Mesothelial cell of epicardium (in vitro differentiated cells): ENCODE measurements at regions not wholly inside any gene's neighbourhood (a gene's known extent, or its start where the extent isn't known, plus 50 kb on each side); places are given as distances from the start of the nearest gene placed in this dataset.
"Not testable (repeated sequence)": the region's sequence is repeated elsewhere in the genome, so short reads cannot be mapped to it uniquely, and the experiment has no call there.

ENCODE experiments used
- DNase-seq, 2 experiments: peaks; one replicate each; pipeline ENCODE4 v3.0.0; 2021; ENCODE audit warnings: low spot score in 2 of 2; ENCODE audit not compliant: unreplicated experiment in 2 of 2
- H3K27ac Mint-ChIP-seq: 2 replicates; pipeline ENCODE4 v1.8.0; 2021; ENCODE audit warnings: mixed read lengths
- H3K27me3 Mint-ChIP-seq: 2 replicates; pipeline ENCODE4 v1.8.0; 2021; ENCODE audit warnings: low read depth, mixed read lengths
- H3K36me3 Mint-ChIP-seq: 2 replicates; pipeline ENCODE4 v1.8.0; 2021; ENCODE audit warnings: mixed read lengths
- H3K4me1 Mint-ChIP-seq: 2 replicates; pipeline ENCODE4 v1.8.0; 2021; ENCODE audit warnings: mixed read lengths
- H3K4me3 Mint-ChIP-seq: 2 replicates; pipeline ENCODE4 v1.8.0; 2021; ENCODE audit warnings: mild to moderate bottlenecking, moderate library complexity, mixed read lengths
- H3K9me3 Mint-ChIP-seq: 2 replicates; pipeline ENCODE4 v1.8.0; 2021; ENCODE audit warnings: mixed read lengths
- TF ChIP-seq, protein P1 (sequence below): fragments of 200-600 bp; sonication (generic); IDR thresholded peaks from one replicate; pipeline ENCODE4 v1.5.0; 2021; ENCODE audit warnings: antibody characterized with exemption; ENCODE audit not compliant: unreplicated experiment

- no peak for DNase-seq
- TF ChIP-seq, protein P1, sequence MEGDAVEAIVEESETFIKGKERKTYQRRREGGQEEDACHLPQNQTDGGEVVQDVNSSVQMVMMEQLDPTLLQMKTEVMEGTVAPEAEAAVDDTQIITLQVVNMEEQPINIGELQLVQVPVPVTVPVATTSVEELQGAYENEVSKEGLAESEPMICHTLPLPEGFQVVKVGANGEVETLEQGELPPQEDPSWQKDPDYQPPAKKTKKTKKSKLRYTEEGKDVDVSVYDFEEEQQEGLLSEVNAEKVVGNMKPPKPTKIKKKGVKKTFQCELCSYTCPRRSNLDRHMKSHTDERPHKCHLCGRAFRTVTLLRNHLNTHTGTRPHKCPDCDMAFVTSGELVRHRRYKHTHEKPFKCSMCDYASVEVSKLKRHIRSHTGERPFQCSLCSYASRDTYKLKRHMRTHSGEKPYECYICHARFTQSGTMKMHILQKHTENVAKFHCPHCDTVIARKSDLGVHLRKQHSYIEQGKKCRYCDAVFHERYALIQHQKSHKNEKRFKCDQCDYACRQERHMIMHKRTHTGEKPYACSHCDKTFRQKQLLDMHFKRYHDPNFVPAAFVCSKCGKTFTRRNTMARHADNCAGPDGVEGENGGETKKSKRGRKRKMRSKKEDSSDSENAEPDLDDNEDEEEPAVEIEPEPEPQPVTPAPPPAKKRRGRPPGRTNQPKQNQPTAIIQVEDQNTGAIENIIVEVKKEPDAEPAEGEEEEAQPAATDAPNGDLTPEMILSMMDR, result no peak
- Mint-ChIP-seq H3K4me3 (no peak overlapping the region), H3K27ac (no peak overlapping the region), H3K27me3 (no peaks in the 10 kb centered on the region), H3K4me1 (no peaks in the 10 kb centered on the region), H3K9me3 (peaks cover 2% of the 10 kb centered on the region), H3K36me3 (no peaks in the 10 kb centered on the region)
These were observed 714.9 kb downstream of the GRXCR1 start for GRCh38 chr4:43607400-43607799.

DNA sequence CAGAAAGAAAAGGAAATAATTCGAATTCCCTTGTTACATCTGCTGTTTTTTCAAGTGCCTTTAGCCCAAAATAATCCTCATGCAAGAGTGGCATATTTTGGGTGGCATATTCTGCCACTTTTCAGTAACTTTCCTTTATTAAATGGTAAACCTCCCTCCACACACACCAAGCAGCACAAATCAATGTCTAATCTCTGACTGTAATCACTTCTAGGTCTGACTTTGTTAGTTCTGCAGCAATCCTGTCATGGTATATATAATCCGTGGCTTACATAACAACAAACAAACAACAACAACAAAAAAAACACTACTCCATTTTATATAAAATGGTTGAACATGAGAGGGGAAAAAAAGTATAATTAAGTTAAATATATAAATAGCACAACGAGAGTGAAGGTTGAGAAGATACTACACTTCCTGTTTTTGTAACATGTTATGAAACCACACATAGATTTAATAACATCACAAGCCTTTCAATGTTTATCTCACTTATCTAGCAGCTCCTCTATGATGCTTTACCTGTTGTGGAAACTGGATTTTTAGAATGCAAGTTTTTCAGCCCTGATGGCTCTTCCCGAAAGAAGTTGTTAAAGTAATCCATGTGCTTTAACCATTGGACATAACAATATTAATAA is 715.4 kb downstream of the GRXCR1 start:
- Mint-ChIP-seq H3K4me3 (no peak overlapping the region), H3K36me3 (no peaks in the 10 kb centered on the region), H3K4me1 (no peaks in the 10 kb centered on the region), H3K27me3 (no peaks in the 10 kb centered on the region), H3K9me3 (peaks cover 2% of the 10 kb centered on the region), H3K27ac (no peak overlapping the region)
- DNase-seq, result no peak
- TF ChIP-seq, protein P1, result no peak

DNA sequence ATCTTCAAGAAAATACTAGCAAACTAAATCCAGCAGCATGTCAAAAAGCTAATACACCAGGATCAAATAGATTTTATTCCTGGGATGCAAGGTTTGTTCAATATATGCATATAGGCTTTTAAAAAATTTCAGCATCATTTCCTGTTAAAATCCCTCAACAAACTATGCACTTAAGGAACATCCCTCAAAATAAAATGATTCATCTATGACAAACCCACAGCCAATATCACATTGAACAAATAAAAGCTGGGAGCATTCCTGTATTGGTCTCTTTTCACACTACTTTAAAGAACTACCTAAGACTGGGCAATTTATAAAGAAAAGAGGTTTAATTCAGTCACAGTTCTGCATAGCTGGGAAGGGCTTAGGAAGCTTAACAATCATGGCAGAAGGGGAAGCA is 726.7 kb downstream of the GRXCR1 start:
- Mint-ChIP-seq H3K4me3 (no peak overlapping the region), H3K4me1 (no peaks in the 10 kb centered on the region), H3K27ac (no peak overlapping the region), H3K9me3 (peaks cover 53% of the 10 kb centered on the region), H3K36me3 (no peaks in the 10 kb centered on the region), H3K27me3 (no peaks in the 10 kb centered on the region)
- TF ChIP-seq, protein P1, result no peak
- DNase-seq, result no peak

GRCh38 chr4:43637893-43638292 is 745.4 kb downstream of the GRXCR1 start:
- not testable (repeated sequence) for H3K4me1 Mint-ChIP-seq, H3K36me3 Mint-ChIP-seq, DNase-seq, H3K27ac Mint-ChIP-seq, H3K4me3 Mint-ChIP-seq, H3K27me3 Mint-ChIP-seq
- peaks cover 55% of the 10 kb centered on the region for H3K9me3 Mint-ChIP-seq

DNA sequence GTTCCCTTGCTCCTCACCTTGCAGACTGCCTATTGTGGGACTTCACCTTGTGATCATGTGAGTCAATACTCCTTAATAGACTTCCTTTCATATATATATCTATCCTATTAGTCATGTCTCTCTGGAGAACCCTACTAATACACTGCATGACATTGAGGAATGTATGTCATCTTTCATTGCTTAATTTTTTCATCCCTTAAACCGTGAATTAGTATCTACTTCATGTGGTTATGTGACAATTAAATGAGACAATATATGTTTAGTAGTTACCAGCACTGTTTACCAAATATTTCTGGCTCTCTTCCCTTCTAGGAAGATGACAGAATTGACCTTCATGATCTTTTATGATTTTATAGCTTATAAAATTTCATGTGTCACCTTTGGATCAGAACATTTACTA is 759.5 kb downstream of the GRXCR1 start:
- DNase-seq, result no peak
- Mint-ChIP-seq H3K9me3 (peaks cover 35% of the 10 kb centered on the region), H3K36me3 (no peaks in the 10 kb centered on the region), H3K27me3 (no peaks in the 10 kb centered on the region), H3K4me3 (no peak overlapping the region), H3K27ac (no peak overlapping the region), H3K4me1 (peaks cover 3% of the 10 kb centered on the region)
- TF ChIP-seq, protein P1, result no peak

DNA sequence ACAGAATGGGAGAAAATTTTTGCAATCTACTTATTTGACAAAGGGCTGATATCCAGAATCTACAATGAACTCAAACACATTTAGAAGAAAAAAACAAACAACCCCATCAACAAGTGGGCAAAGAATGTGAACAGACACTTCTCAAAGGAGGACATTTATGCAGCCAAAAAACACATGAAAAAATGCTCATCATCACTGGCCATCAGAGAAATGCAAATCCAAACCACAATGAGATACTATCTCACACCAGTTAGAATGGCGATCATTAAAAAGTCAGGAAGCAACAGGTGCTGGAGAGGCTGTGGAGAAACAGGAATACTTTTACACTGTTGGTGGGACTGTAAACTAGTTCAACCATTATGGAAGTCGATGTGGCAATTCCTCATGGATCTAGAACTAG is 767.0 kb downstream of the GRXCR1 start:
- not testable (repeated sequence) for H3K27ac Mint-ChIP-seq, H3K4me3 Mint-ChIP-seq, H3K27me3 Mint-ChIP-seq, H3K36me3 Mint-ChIP-seq, H3K4me1 Mint-ChIP-seq, DNase-seq
- peaks cover 23% of the 10 kb centered on the region for H3K9me3 Mint-ChIP-seq

GRCh38 chr4:43672265-43672885 is 776.2 kb downstream of the KCTD8 start:
- not testable (repeated sequence) for H3K4me3 Mint-ChIP-seq, DNase-seq, H3K36me3 Mint-ChIP-seq, H3K27me3 Mint-ChIP-seq, H3K27ac Mint-ChIP-seq, H3K4me1 Mint-ChIP-seq
- peaks cover 22% of the 10 kb centered on the region for H3K9me3 Mint-ChIP-seq
